ENCODE measurements at regions not wholly inside any gene's neighbourhood (a gene's known extent, or its start where the extent isn't known, plus 50 kb on each side); places are given as distances from the start of the nearest gene placed in this dataset.

DNA sequence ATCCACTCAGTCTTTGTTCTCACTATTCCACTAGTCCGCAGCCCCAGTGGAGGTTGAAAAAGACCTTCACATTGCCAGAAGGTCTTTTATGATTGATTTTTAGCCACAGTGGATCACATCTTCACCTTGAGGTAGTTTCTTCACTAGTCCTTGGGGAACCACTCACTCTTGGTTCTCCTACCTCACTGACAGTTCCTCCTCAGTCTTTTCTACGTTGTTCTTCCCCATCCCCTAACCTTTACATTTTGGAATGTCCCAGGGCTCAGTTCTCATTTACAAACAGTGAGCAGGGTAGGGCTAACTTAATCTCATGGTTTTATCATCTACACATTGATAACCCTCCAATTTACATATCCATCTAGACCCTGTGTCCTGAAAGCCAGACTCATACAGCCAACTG is 316.4 kb upstream of the SORL1-AS1 start:
- no peak for TF ChIP-seq EZH2phosphoT487 (IDR thresholded peaks at IDR 0.05; ENCODE audit: insufficient read depth, low read depth)
- TF ChIP-seq EZH2 (IDR thresholded peaks at IDR 0.05; ENCODE audit: insufficient read depth, poor library complexity, severe bottlenecking), result no peak

Data from GM23248 (cell line).